GM10248 (cell line): ENCODE measurements at regions not wholly inside any gene's neighbourhood (a gene's known extent, or its start where the extent isn't known, plus 50 kb on each side); places are given as distances from the start of the nearest gene placed in this dataset.
A peak's percentile ranks its signal among the peaks of the same experiment; 100 is the strongest.

Source experiments
- CTCF ChIA-PET: fragments of 300-600 bp; sonication (Branson Sonifier 250); formaldehyde crosslinking; extraction: SDS; loops from one replicate; lab custom pipeline; 2021; ENCODE audit warnings: antibody characterized with exemption; lab: Yijun Ruan, JAX
- POLR2A ChIA-PET: fragments of 350-650 bp; sonication (Branson Sonifier 250); formaldehyde crosslinking; extraction: SDS; loops from one replicate; lab custom pipeline; 2020; ENCODE audit warnings: antibody characterized with exemption; lab: Yijun Ruan, JAX
- DNase-seq: peaks from one replicate; pipeline ENCODE4 v3.0.0; 2012; ENCODE audit errors: extremely low spot score
- TF ChIP-seq, protein P1 (sequence below): IDR thresholded peaks from 2 replicates; pipeline ENCODE4 v1.5.1; 2012; ENCODE audit warnings: mild to moderate bottlenecking, low read depth; ENCODE audit errors: extremely low read depth, missing control alignments, control extremely low read depth

DNA sequence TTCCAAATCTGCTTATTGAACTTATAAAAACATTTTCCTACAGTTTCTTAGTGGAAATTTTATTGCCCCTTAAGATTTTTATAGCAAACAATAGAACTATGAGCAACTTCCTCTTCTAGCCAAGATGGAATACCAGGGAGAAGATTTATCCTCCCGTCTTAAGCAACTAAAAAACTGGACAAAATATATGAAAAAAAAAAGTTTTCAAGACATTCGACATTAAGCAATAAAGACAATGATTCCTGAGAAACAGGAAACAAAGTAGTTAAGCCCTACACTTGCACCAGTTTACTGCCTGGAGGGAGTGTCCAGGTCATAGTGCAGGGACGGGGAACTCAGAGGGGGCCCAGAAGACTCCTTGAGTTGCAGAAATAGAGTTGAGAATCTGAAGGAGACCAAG is 516.1 kb upstream of the DIPK2B start:
- POLR2A ChIA-PET = no interaction called here
- CTCF ChIA-PET = no interaction called here
- DNase-seq = no peak
- TF ChIP-seq, protein P1, sequence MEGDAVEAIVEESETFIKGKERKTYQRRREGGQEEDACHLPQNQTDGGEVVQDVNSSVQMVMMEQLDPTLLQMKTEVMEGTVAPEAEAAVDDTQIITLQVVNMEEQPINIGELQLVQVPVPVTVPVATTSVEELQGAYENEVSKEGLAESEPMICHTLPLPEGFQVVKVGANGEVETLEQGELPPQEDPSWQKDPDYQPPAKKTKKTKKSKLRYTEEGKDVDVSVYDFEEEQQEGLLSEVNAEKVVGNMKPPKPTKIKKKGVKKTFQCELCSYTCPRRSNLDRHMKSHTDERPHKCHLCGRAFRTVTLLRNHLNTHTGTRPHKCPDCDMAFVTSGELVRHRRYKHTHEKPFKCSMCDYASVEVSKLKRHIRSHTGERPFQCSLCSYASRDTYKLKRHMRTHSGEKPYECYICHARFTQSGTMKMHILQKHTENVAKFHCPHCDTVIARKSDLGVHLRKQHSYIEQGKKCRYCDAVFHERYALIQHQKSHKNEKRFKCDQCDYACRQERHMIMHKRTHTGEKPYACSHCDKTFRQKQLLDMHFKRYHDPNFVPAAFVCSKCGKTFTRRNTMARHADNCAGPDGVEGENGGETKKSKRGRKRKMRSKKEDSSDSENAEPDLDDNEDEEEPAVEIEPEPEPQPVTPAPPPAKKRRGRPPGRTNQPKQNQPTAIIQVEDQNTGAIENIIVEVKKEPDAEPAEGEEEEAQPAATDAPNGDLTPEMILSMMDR = no peak

DNA sequence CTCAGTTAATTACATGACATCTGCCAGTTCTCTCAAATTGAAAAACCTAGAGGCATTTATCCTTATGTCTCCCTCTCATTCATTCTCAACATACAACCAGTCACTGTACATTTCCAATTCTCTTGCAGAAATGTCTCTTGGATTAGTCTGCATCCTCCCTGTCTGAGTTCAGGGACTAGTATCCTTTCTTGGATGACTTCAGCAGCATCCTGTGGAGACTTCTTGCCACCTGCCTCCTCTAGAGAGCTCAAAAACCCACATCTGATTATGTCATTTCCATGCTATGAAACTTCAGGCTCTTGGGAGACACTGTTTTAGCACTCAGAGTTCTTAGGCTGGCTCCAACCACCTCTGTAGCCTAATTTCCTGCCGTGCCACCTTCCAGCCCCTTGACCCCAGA is 515.1 kb upstream of the DIPK2B start:
- DNase-seq = no peak
- ChIA-PET POLR2A (no interaction called here), CTCF (interaction anchor here (0.9 kb wide), 1 partner anchor 15 kb away, joined by 3 read pairs; no protein-coding TSS in a partner anchor)
- TF ChIP-seq, protein P1 = no peak

DNA sequence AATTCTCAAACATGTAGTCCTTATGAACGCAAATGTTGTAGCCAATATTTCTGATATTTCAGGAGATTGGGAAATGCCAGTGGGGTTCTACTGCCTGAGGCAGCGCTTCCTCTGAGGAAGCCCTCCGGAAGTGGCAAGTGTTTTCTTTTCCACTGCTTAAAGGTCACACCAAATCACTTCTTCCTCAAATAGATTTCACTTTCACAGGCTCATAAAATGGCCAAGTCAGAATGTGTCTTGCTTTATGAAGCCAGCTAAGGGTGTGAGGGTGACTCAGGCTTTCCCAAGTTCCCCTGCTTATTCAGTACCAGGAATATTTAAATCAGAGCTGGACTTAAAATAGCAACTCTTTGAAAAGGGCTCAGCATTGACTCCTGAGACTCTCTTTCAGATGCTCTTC is 514.2 kb upstream of the DIPK2B start:
- DNase-seq = no peak
- ChIA-PET POLR2A (no interaction called here), CTCF (no interaction called here)
- TF ChIP-seq, protein P1 = no peak

DNA sequence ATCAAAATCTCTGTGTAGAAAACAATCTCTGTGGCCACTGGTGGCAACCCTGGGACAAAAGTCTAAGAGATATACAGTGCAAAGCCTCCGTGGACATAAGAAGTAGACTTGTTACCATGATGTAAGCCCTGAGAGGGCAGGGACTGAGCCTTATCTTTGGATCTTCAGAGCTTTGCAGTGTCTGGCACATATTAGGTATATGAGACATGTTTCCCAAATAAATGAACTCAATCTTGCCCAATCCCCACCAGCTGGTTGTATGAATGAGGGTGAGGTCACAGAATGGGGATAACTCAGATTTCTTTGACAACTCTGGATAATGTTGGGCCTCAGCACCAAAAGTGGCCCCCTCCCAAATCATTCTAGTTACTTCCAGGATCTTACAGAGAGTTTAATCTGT is 511.4 kb upstream of the DIPK2B start:
- TF ChIP-seq, protein P1 = no peak
- no peak for DNase-seq
- POLR2A ChIA-PET = no interaction called here
- CTCF ChIA-PET = no interaction called here

DNA sequence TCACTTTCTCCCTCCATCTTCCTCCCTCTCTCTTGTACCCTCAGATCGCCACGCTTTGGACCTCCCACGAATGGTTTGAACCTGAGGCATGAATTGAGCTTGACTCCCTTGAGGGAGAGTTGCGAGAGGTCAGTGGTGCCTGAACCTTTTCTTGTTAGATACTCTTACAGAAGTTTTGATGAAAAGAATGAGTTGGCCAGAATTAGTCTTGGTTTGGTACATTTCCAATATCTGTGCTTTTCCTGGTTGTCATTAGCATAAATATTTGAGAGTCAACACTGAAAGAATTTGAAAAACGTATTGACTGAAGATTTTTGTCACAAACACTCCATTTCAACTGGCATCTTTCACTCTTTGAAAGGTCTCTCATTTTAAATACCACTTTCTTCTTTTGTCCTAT is 510.6 kb upstream of the DIPK2B start:
- no peak for DNase-seq

DNA sequence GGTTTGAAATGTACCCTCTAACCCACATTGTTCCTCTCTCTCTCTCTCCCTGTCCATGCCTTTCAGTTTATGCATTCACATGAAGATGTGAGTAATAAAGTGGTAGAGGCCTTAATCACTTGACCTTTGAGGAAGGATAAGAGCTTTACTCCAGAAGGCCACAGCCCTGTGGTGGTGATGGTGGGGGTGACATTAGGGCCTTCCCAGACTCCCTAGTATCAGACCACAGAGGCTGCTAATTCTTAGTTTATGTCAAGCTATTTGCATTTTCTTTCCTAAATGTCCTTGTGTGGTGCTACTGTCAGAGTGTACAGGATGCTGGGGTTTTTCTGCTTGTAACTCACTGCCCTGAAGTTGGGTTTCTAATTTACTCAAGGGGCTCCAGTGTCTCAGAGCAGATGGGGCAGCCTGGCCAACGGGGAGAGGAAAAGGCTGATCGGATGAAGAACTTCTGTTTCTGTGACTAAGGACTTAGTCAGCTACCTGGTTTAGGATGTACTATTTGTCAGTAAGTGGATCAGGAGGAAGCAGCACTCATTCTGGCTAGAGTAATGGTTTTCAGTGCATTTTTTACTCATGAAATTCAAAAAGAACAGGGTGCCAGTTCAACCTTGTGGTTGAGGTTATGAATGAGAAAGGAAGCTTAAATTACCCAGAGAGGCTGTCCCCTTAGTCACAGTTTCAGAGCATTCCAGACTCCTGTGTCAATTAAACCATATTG is 509.6 kb upstream of the DIPK2B start:
- ChIA-PET CTCF (no interaction called here), POLR2A (no interaction called here)
- DNase-seq = peak; percentile 23
- TF ChIP-seq, protein P1 = no peak

More for the DNA sequence above, 510.6 kb upstream of the DIPK2B start:
- CTCF ChIA-PET = no interaction called here
- POLR2A ChIA-PET = no interaction called here
- TF ChIP-seq, protein P1 = no peak
